Gastrocnemius medialis (tissue), 4 donors: ENCODE measurements at regions not wholly inside any gene's neighbourhood (a gene's known extent, or its start where the extent isn't known, plus 50 kb on each side); places are given as distances from the start of the nearest gene placed in this dataset.

Source experiments
- POLR2A ChIP-seq, 2 donors: fragments of 450-650 bp; IDR thresholded peaks; one replicate each; pipeline ENCODE4 v1.6.1; 2017; ENCODE audit warnings: antibody characterized with exemption in 2 of 2, mild to moderate bottlenecking in 2 of 2, moderate library complexity in 2 of 2
- TF ChIP-seq, protein P1 (sequence below), 5 experiments: fragments of 450-650 bp in 3 of 5; fragments of 200-600 bp in 2 of 5; sonication (generic) in 2 of 5; IDR thresholded peaks in 4 of 5; conservative IDR thresholded peaks in 1 of 5; 1 replicate in 4 of 5; 2 replicates in 1 of 5; pipeline ENCODE4 v1.5.1; 2016 to 2019; ENCODE audit warnings: antibody characterized with exemption in 5 of 5, mild to moderate bottlenecking in 3 of 5, moderate library complexity in 3 of 5

DNA sequence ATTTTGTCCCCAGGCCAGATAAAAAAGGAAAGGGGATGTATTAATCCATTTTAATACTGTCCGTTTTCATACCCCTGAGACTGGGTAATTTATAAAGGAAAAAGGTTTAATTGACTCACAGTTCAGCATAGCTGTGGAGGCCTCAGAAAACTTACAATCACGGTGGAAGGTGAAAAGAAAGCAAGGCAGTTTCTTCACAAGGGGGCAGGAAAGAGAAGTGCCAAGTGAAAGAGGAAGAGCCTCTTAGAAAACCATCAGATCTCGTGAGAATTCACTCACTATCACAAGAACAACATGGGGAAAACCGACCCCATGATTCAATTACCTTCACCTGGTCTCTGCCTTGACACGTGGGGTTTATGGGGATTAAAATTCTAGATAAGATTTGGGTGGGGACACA, 152.5 kb downstream of the IBTK start:
- TF ChIP-seq, protein P1, sequence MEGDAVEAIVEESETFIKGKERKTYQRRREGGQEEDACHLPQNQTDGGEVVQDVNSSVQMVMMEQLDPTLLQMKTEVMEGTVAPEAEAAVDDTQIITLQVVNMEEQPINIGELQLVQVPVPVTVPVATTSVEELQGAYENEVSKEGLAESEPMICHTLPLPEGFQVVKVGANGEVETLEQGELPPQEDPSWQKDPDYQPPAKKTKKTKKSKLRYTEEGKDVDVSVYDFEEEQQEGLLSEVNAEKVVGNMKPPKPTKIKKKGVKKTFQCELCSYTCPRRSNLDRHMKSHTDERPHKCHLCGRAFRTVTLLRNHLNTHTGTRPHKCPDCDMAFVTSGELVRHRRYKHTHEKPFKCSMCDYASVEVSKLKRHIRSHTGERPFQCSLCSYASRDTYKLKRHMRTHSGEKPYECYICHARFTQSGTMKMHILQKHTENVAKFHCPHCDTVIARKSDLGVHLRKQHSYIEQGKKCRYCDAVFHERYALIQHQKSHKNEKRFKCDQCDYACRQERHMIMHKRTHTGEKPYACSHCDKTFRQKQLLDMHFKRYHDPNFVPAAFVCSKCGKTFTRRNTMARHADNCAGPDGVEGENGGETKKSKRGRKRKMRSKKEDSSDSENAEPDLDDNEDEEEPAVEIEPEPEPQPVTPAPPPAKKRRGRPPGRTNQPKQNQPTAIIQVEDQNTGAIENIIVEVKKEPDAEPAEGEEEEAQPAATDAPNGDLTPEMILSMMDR (IDR thresholded peaks at IDR 0.05 in 4 of 5, conservative IDR thresholded peaks at IDR 0.05 in 1 of 5): no peak
- no peak for TF ChIP-seq POLR2A (IDR thresholded peaks at IDR 0.05)
